ENCODE measurements at regions not wholly inside any gene's neighbourhood (a gene's known extent, or its start where the extent isn't known, plus 50 kb on each side); places are given as distances from the start of the nearest gene placed in this dataset.

- DNase-seq = no peak
These were observed 1112.3 kb downstream of the KCNT2 start for GRCh38 chr1:195495720-195496635.

- DNase-seq = no peak
These were observed 1126.1 kb downstream of the KCNT2 start for GRCh38 chr1:195482137-195482536.

GRCh38 chr1:195481293-195481692 lies 1126.9 kb downstream of the KCNT2 start:
- no peak for DNase-seq

GRCh38 chr1:195475568-195475967 lies 1132.7 kb downstream of the KCNT2 start:
- no peak for DNase-seq

GRCh38 chr1:195472291-195472690 lies 1135.9 kb downstream of the KCNT2 start:
- DNase-seq = no peak

- DNase-seq = no peak
These were observed 1141.6 kb downstream of the KCNT2 start for GRCh38 chr1:195466639-195467038.

- no peak for DNase-seq
These were observed 1145.6 kb downstream of the KCNT2 start for GRCh38 chr1:195462646-195463045.

- DNase-seq = no peak
These were observed 1146.1 kb downstream of the KCNT2 start for GRCh38 chr1:195462152-195462551.

- no peak for DNase-seq
These were observed 1149.9 kb downstream of the KCNT2 start for GRCh38 chr1:195458365-195458764.

- DNase-seq = no peak
These were observed 1157.4 kb downstream of the KCNT2 start for GRCh38 chr1:195450794-195451193.

GRCh38 chr1:195439661-195440060 lies 1168.6 kb downstream of the KCNT2 start:
- DNase-seq = no peak

- DNase-seq = no peak
These were observed 1173.6 kb downstream of the KCNT2 start for GRCh38 chr1:195434566-195435203.

GRCh38 chr1:195430826-195431225 lies 1177.4 kb downstream of the KCNT2 start:
- DNase-seq = no peak

- DNase-seq = no peak
These were observed 1179.3 kb downstream of the KCNT2 start for GRCh38 chr1:195428927-195429326.

GRCh38 chr1:195415584-195415983 lies 1192.7 kb downstream of the KCNT2 start:
- no peak for DNase-seq

- no peak for DNase-seq
These were observed 1213.7 kb downstream of the KCNT2 start for GRCh38 chr1:195394567-195394966.

GRCh38 chr1:195376190-195376589 lies 1232.0 kb downstream of the KCNT2 start:
- no peak for DNase-seq

GRCh38 chr1:195373856-195374255 lies 1234.4 kb downstream of the KCNT2 start:
- no peak for DNase-seq

GRCh38 chr1:195345149-195345548 lies 1263.1 kb downstream of the KCNT2 start:
- DNase-seq = no peak

- DNase-seq = no peak
These were observed 1270.6 kb downstream of the KCNT2 start for GRCh38 chr1:195337646-195338045.

- DNase-seq = no peak
These were observed 1271.4 kb downstream of the KCNT2 start for GRCh38 chr1:195336812-195337211.

GRCh38 chr1:195335541-195335940 lies 1272.7 kb downstream of the KCNT2 start:
- DNase-seq = no peak

GRCh38 chr1:195332102-195332501 lies 1276.1 kb downstream of the KCNT2 start:
- DNase-seq = no peak

GRCh38 chr1:195328681-195329080 lies 1279.6 kb downstream of the KCNT2 start:
- DNase-seq = no peak

Data from activated T-cell treated with anti-CD3 and anti-CD28 coated beads for 4 hours (primary cell).